Fibroblast of skin of left quadriceps (primary cell): ENCODE measurements at regions not wholly inside any gene's neighbourhood (a gene's known extent, or its start where the extent isn't known, plus 50 kb on each side); places are given as distances from the start of the nearest gene placed in this dataset.

Experiments
- DNase-seq, 2 experiments: peaks; one replicate each; pipeline ENCODE4 v3.0.0-alpha.2; 2013; ENCODE audit warnings: low read depth in 2 of 2

- DNase-seq = no peak
Measured at GRCh38 chr17:73754886-73755400, 110.7 kb upstream of the SDK2 start.

GRCh38 chr17:73757420-73757819 lies 113.2 kb upstream of the SDK2 start:
- DNase-seq = no peak

- no peak for DNase-seq
Measured at GRCh38 chr17:73758245-73758644, 114.0 kb upstream of the SDK2 start.

GRCh38 chr17:73759324-73759723 lies 115.1 kb upstream of the SDK2 start:
- no peak for DNase-seq

GRCh38 chr17:73759734-73760438 lies 115.6 kb upstream of the SDK2 start:
- no peak for DNase-seq

- no peak for DNase-seq
Measured at GRCh38 chr17:73760439-73760758, 116.2 kb upstream of the SDK2 start.

GRCh38 chr17:73765824-73766563 lies 121.7 kb upstream of the SDK2 start:
- DNase-seq = no peak

GRCh38 chr17:73767696-73768095 lies 123.5 kb upstream of the SDK2 start:
- no peak for DNase-seq

- DNase-seq = no peak
Measured at GRCh38 chr17:73768691-73769090, 124.4 kb upstream of the SDK2 start.

- DNase-seq = no peak
Measured at GRCh38 chr17:73769479-73769878, 125.2 kb upstream of the SDK2 start.

- peak; percentile 79 to 81 for DNase-seq
Measured at GRCh38 chr17:73770115-73770848, 126.0 kb upstream of the SDK2 start.

- no peak for DNase-seq
Measured at GRCh38 chr17:73770849-73771229, 126.6 kb upstream of the SDK2 start.

GRCh38 chr17:73772107-73772705 lies 128.0 kb upstream of the SDK2 start:
- DNase-seq = no peak

GRCh38 chr17:73773702-73774101 lies 129.5 kb upstream of the SDK2 start:
- no peak for DNase-seq

GRCh38 chr17:73774852-73775251 lies 130.6 kb upstream of the SDK2 start:
- no peak for DNase-seq

- DNase-seq = no peak
Measured at GRCh38 chr17:73776351-73777130, 132.3 kb upstream of the SDK2 start.

GRCh38 chr17:73777131-73777449 lies 132.8 kb upstream of the SDK2 start:
- no peak for DNase-seq

GRCh38 chr17:73782231-73782630 lies 138.0 kb upstream of the SDK2 start:
- no peak for DNase-seq

GRCh38 chr17:73782641-73783381 lies 138.6 kb upstream of the SDK2 start:
- no peak for DNase-seq

- no peak for DNase-seq
Measured at GRCh38 chr17:73783382-73783766, 139.1 kb upstream of the SDK2 start.
